Sigmoid colon (tissue), 4 donors: ENCODE measurements at regions not wholly inside any gene's neighbourhood (a gene's known extent, or its start where the extent isn't known, plus 50 kb on each side); places are given as distances from the start of the nearest gene placed in this dataset.

ENCODE experiments used
- EP300 ChIP-seq, 4 donors: sonication (generic); formaldehyde crosslinking; IDR thresholded peaks; one replicate each; pipeline ENCODE4 v1.6.1; 2017; ENCODE audit warnings: antibody characterized with exemption in 4 of 4
- POLR2AphosphoS5 ChIP-seq, 4 donors: sonication (generic); formaldehyde crosslinking; IDR thresholded peaks; one replicate each; pipeline ENCODE4 v1.6.1; 2017; ENCODE audit warnings: antibody characterized with exemption in 4 of 4
- TF ChIP-seq, protein P1 (sequence below), 4 experiments: fragments of 450-650 bp in 3 of 4; fragments of 200-600 bp in 1 of 4; IDR thresholded peaks; one replicate each; pipeline ENCODE4 v1.5.1; 2016 to 2019; ENCODE audit warnings: antibody characterized with exemption in 4 of 4, mild to moderate bottlenecking in 3 of 4, moderate library complexity in 2 of 4

DNA sequence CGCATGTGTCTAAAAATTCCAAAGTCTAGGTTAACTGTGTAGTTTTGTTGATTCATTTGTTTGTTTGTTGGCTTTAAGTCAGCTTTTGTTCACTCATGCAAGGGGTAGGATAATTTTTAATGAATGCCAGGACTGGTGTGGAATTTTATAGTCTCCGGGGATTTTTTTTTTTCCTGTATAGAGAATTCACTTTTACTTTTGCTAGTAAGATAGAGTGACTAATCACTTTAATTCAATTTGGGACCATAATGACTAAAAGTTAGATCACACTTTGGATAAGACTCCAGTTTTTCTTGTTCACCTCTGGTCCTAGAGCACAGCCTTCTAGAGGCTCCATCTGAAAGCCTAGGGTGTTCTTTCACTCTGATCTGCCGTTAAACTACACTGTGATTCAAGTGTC is 1690.0 kb downstream of the PCDH9 start:
- TF ChIP-seq EP300 (IDR thresholded peaks at IDR 0.05) (no peak), POLR2AphosphoS5 (IDR thresholded peaks at IDR 0.05) (no peak)
- TF ChIP-seq, protein P1, sequence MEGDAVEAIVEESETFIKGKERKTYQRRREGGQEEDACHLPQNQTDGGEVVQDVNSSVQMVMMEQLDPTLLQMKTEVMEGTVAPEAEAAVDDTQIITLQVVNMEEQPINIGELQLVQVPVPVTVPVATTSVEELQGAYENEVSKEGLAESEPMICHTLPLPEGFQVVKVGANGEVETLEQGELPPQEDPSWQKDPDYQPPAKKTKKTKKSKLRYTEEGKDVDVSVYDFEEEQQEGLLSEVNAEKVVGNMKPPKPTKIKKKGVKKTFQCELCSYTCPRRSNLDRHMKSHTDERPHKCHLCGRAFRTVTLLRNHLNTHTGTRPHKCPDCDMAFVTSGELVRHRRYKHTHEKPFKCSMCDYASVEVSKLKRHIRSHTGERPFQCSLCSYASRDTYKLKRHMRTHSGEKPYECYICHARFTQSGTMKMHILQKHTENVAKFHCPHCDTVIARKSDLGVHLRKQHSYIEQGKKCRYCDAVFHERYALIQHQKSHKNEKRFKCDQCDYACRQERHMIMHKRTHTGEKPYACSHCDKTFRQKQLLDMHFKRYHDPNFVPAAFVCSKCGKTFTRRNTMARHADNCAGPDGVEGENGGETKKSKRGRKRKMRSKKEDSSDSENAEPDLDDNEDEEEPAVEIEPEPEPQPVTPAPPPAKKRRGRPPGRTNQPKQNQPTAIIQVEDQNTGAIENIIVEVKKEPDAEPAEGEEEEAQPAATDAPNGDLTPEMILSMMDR (IDR thresholded peaks at IDR 0.05) = no peak
